HCT116 (cell line): ENCODE measurements at regions not wholly inside any gene's neighbourhood (a gene's known extent, or its start where the extent isn't known, plus 50 kb on each side); places are given as distances from the start of the nearest gene placed in this dataset.

Experiments used
- ATAC-seq: fragments of 200-7000 bp; cut with Tn5 transposase; 2 replicates; pipeline ENCODE4 v1.9.1; 2020; ENCODE audit warnings: mild to moderate bottlenecking, moderate library complexity
- BruUV-seq: library from RNA; stranded (reverse); fragments of 400-500 nt; replicated peaks from 2 replicates; lab custom pipeline; 2021; lab: Mats Ljungman, UMichigan
- CTCF ChIA-PET: fragments of 300-600 bp; sonication (Branson Sonifier 250); formaldehyde crosslinking; loops from one replicate; lab custom pipeline; 2021; ENCODE audit warnings: antibody characterized with exemption; lab: Charles Lee
- POLR2A ChIA-PET: fragments of 300-600, 350-600 bp; sonication (Branson Sonifier 250); formaldehyde crosslinking; loops from one replicate; lab custom pipeline; 2021; ENCODE audit warnings: antibody characterized with exemption; lab: Charles Lee
- RAD21 ChIA-PET, 2 experiments: fragments of 300-600 bp; sonication (Branson Sonifier 250); formaldehyde crosslinking; loops; one replicate each; lab custom pipeline; 2023; ENCODE audit warnings: low total read pairs in 2 of 2; ENCODE audit not compliant: uncharacterized antibody in 2 of 2, unreplicated experiment in 2 of 2, low non-redundant PET in 1 of 2; lab: Charles Lee
- DNase-seq: peaks from one replicate; pipeline ENCODE4 v3.0.0-alpha.2; 2010; ENCODE audit warnings: low read depth, low spot score
- H2AFZ ChIP-seq: fragments of 200-600 bp; shearing (Covaris generic), sonication (generic); 2 replicates; pipeline ENCODE4 v1.6.1; 2017; ENCODE audit warnings: low read depth, mixed run types, mixed read lengths, antibody characterized with exemption, low read length; ENCODE audit not compliant: poor library complexity, severe bottlenecking
- H3K27ac ChIP-seq: 2 replicates; pipeline ENCODE4 v1.5.1; 2012; ENCODE audit warnings: low read depth, low read length
- H3K27me3 ChIP-seq: fragments of 200-600 bp; sonication (generic); 2 replicates; pipeline ENCODE4 v1.6.1; 2016; ENCODE audit warnings: mixed run types, low read length, mixed read lengths; ENCODE audit not compliant: insufficient read depth
- H3K36me3 ChIP-seq, 2 experiments: fragments of 200-500 bp in 1 of 2; fragments of 200-600 bp in 1 of 2; sonication (Bioruptor generic) in 1 of 2; sonication (generic) in 1 of 2; 2 replicates each; pipeline versions ENCODE4 v1.5.1 to v1.6.1; 2014 to 2016; ENCODE audit warnings: low read length in 2 of 2, inconsistent platforms in 1 of 2, mixed read lengths in 1 of 2, mixed run types in 1 of 2; ENCODE audit not compliant: insufficient read depth in 2 of 2, control insufficient read depth in 1 of 2
- H3K4me1 ChIP-seq, 2 experiments: fragments of 200-600 bp in 1 of 2; sonication (generic) in 1 of 2; 2 replicates each; pipeline versions ENCODE4 v1.5.1 to v1.6.1; 2012 to 2017; ENCODE audit warnings: low read length in 2 of 2, inconsistent platforms in 1 of 2, mild to moderate bottlenecking in 1 of 2, mixed read lengths in 1 of 2, mixed run types in 1 of 2, moderate library complexity in 1 of 2; ENCODE audit not compliant: insufficient read depth in 2 of 2, control insufficient read depth in 1 of 2
- H3K4me2 ChIP-seq: fragments of 200-600 bp; sonication (generic); 2 replicates; pipeline ENCODE4 v1.6.1; 2017; ENCODE audit warnings: mixed run types, low read length, mixed read lengths
- H3K4me3 ChIP-seq, 2 experiments: fragments of 200-600 bp in 1 of 2; sonication (generic) in 1 of 2; replicated peaks in 1 of 2; 2 replicates each; pipeline ENCODE4 v1.5.1; 2011 to 2016; ENCODE audit warnings: low read length in 2 of 2, control low read depth in 1 of 2, low read depth in 1 of 2, mild to moderate bottlenecking in 1 of 2, mixed read lengths in 1 of 2, mixed run types in 1 of 2
- H3K79me2 ChIP-seq: fragments of 200-600 bp; sonication (generic); 2 replicates; pipeline ENCODE4 v1.6.1; 2017; ENCODE audit warnings: mild to moderate bottlenecking, mixed run types, low read length, moderate library complexity, mixed read lengths; ENCODE audit not compliant: insufficient read depth
- H3K9ac ChIP-seq: fragments of 200-600 bp; sonication (generic); 2 replicates; pipeline ENCODE4 v1.6.1; 2016; ENCODE audit warnings: low read length, mixed read lengths
- H3K9me2 ChIP-seq: fragments of 200-600 bp; sonication (generic), shearing (Covaris generic); 2 replicates; pipeline ENCODE4 v1.6.1; 2017; ENCODE audit warnings: mixed run types, mild to moderate bottlenecking, moderate library complexity; ENCODE audit not compliant: insufficient read depth
- H3K9me3 ChIP-seq, 2 experiments: fragments of 200-500 bp in 1 of 2; fragments of 200-600 bp in 1 of 2; sonication (Bioruptor generic) in 1 of 2; sonication (generic) in 1 of 2; 2 replicates each; pipeline ENCODE4 v1.6.1; 2014 to 2017; ENCODE audit warnings: low read length in 2 of 2, mixed read lengths in 2 of 2, inconsistent platforms in 1 of 2, low read depth in 1 of 2, mild to moderate bottlenecking in 1 of 2, mixed run types in 1 of 2, moderate library complexity in 1 of 2; ENCODE audit not compliant: control insufficient read depth in 1 of 2, insufficient read depth in 1 of 2
- H4K20me1 ChIP-seq: fragments of 200-600 bp; sonication (generic), shearing (Covaris generic); 2 replicates; pipeline ENCODE4 v1.6.1; 2017; ENCODE audit warnings: mixed run types, mild to moderate bottlenecking, moderate library complexity; ENCODE audit not compliant: insufficient read depth
- CBX3 ChIP-seq: IDR thresholded peaks from 2 replicates; pipeline ENCODE4 v1.6.1; 2012; ENCODE audit warnings: low read depth
- CEBPB ChIP-seq: IDR thresholded peaks from 2 replicates; pipeline ENCODE4 v1.6.1; 2012; ENCODE audit warnings: low read depth
- ELF1 ChIP-seq: IDR thresholded peaks from 2 replicates; pipeline ENCODE4 v1.6.1; 2012; ENCODE audit warnings: low read depth, borderline replicate concordance
- EZH2 ChIP-seq: fragments of 200-600 bp; sonication (generic); IDR thresholded peaks from 2 replicates; pipeline ENCODE4 v1.6.1; 2017; ENCODE audit warnings: antibody characterized with exemption, mixed run types
- FOSL1 ChIP-seq: IDR thresholded peaks from 2 replicates; pipeline ENCODE4 v1.6.1; 2012; ENCODE audit warnings: low read depth
- POLR2A ChIP-seq: IDR thresholded peaks from 2 replicates; pipeline ENCODE4 v1.7.0; 2011; ENCODE audit warnings: borderline replicate concordance; ENCODE audit not compliant: insufficient read depth, insufficient read length; ENCODE audit errors: extremely low read depth
- POLR2AphosphoS5 ChIP-seq: IDR thresholded peaks from 2 replicates; pipeline ENCODE4 v1.6.1; 2011; ENCODE audit warnings: mild to moderate bottlenecking, low read depth, low read length, moderate library complexity
- RAD21 ChIP-seq: IDR thresholded peaks from 2 replicates; pipeline ENCODE4 v1.6.1; 2012; ENCODE audit warnings: low read depth, mild to moderate bottlenecking
- REST ChIP-seq: IDR thresholded peaks from 2 replicates; pipeline ENCODE4 v1.6.1; 2012; ENCODE audit warnings: low read depth
- SIN3A ChIP-seq: IDR thresholded peaks from 2 replicates; pipeline ENCODE4 v1.6.1; 2012; ENCODE audit warnings: low read depth
- SP1 ChIP-seq: IDR thresholded peaks from 2 replicates; pipeline ENCODE4 v1.6.1; 2012; ENCODE audit warnings: low read depth
- SRF ChIP-seq: IDR thresholded peaks from 2 replicates; pipeline ENCODE4 v1.6.1; 2012; ENCODE audit warnings: low read depth
- TCF7L2 ChIP-seq: IDR thresholded peaks from 2 replicates; pipeline ENCODE4 v1.7.0; 2011; ENCODE audit warnings: borderline replicate concordance, inconsistent platforms; ENCODE audit not compliant: insufficient read depth, insufficient read length; ENCODE audit errors: extremely low read depth
- YY1 ChIP-seq: IDR thresholded peaks from 2 replicates; pipeline ENCODE4 v1.6.1; 2011; ENCODE audit warnings: low read length, low read depth, moderate library complexity, mild to moderate bottlenecking; ENCODE audit not compliant: insufficient replicate concordance; ENCODE audit errors: extremely low read depth
- ZBTB33 ChIP-seq: IDR thresholded peaks from 2 replicates; pipeline ENCODE4 v1.6.1; 2011; ENCODE audit warnings: mild to moderate bottlenecking, low read length, moderate library complexity; ENCODE audit not compliant: insufficient replicate concordance; ENCODE audit errors: extremely low read depth
- ZFX ChIP-seq: fragments of 450-650 bp; IDR thresholded peaks from 2 replicates; pipeline ENCODE4 v1.6.1; 2017
- ZNF274 ChIP-seq: fragments of 200-500 bp; sonication (Bioruptor generic); IDR thresholded peaks from 2 replicates; pipeline ENCODE4 v1.6.1; 2014; ENCODE audit warnings: mild to moderate bottlenecking, low read depth, low read length, inconsistent platforms
- intact Hi-C: fragments of 100-400 bp; cut with micrococcal nuclease; formaldehyde crosslinking; loops from 2 replicates; pipeline ENCODE4 v1.10.0; 2022
- TF ChIP-seq, protein P1 (sequence below): IDR thresholded peaks from 2 replicates; pipeline ENCODE4 v1.6.1; 2012

GRCh38 chr2:238601433-238602222 lies 174.9 kb downstream of the ASB1 start:
- Histone ChIP-seq H3K9me2 (no peaks in the 10 kb centered on the region), H3K4me3 (no peak overlapping the region), H4K20me1 (no peaks in the 10 kb centered on the region), H2AFZ (no peak overlapping the region), H3K4me2 (no peak overlapping the region), H3K4me1 (peaks cover 19 to 30% of the 10 kb centered on the region in 2 experiments), H3K79me2 (no peaks in the 10 kb centered on the region), H3K27ac (no peak overlapping the region), H3K9ac (no peak overlapping the region), H3K27me3 (no peaks in the 10 kb centered on the region), H3K9me3 (peaks cover 0 to 9% of the 10 kb centered on the region in 2 experiments; a peak in 2 of 4 replicates), H3K36me3 (no peaks in the 10 kb centered on the region)
- ChIA-PET RAD21 (no interaction called here), CTCF (interaction anchor here (0.9 kb wide), 1 partner anchor 17 kb away, joined by 3 read pairs; no protein-coding TSS in a partner anchor), POLR2A (no interaction called here)
- no peak for DNase-seq
- intact Hi-C loops: no loop called here
- ATAC-seq: no peak
- BruUV-seq: no TSS peak
- TF ChIP-seq SIN3A: no peak
- no peak for TF ChIP-seq FOSL1
- TF ChIP-seq CBX3: no peak
- no peak for TF ChIP-seq SRF
- TF ChIP-seq ELF1: no peak
- no peak for TF ChIP-seq ZBTB33
- TF ChIP-seq TCF7L2: no peak
- TF ChIP-seq EZH2: no peak
- TF ChIP-seq, protein P1, sequence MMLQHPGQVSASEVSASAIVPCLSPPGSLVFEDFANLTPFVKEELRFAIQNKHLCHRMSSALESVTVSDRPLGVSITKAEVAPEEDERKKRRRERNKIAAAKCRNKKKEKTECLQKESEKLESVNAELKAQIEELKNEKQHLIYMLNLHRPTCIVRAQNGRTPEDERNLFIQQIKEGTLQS: no peak
- TF ChIP-seq ZFX: no peak
- no peak for TF ChIP-seq ZNF274
- TF ChIP-seq SP1: no peak
- TF ChIP-seq POLR2AphosphoS5: no peak
- no peak for TF ChIP-seq RAD21
- TF ChIP-seq POLR2A: no peak
- no peak for TF ChIP-seq REST
- TF ChIP-seq CEBPB: no peak
- TF ChIP-seq YY1: no peak
